ENCODE measurements at regions not wholly inside any gene's neighbourhood (a gene's known extent, or its start where the extent isn't known, plus 50 kb on each side); places are given as distances from the start of the nearest gene placed in this dataset.

GRCh38 chr2:142422041-142422440 lies 291.2 kb upstream of the LRP1B start:
- TF ChIP-seq CTCF (conservative IDR thresholded peaks at IDR 0.05 in 1 of 2, IDR thresholded peaks at IDR 0.05 in 1 of 2; ENCODE audit: extremely low read depth in 1 of 2, insufficient read depth in 1 of 2, low read depth in 1 of 2, low read length in 2 of 2) (no peak), EZH2 (IDR thresholded peaks at IDR 0.05; ENCODE audit: borderline replicate concordance, low read length) (no peak)
